ENCODE measurements at regions not wholly inside any gene's neighbourhood (a gene's known extent, or its start where the extent isn't known, plus 50 kb on each side); places are given as distances from the start of the nearest gene placed in this dataset.

DNA sequence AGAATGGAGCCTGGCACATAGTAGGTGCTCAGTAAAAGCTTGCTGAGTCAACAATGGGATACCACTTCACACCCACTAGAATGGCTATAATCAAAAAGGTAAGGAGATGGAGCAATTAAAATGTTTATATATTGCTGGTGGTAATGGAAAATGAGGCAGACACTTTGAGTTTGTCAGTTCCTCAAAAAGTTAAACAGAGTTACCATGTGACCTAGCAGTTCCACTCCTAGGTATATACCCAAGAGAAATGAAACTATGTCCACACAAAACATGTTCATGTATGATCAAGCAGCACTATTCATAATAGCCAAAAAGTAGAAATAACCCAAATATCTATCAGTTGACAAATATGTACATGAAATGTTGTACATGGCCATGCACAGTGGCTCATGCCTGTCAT lies 74.8 kb upstream of the ECE1 start:
- H3K18ac ChIP-seq (ENCODE audit: low read length) = no peak overlapping the region
- no peak overlapping the region for H3K4me2 ChIP-seq (ENCODE audit: insufficient read depth, low read length, poor library complexity, severe bottlenecking)
- no peak overlapping the region for H3K23ac ChIP-seq (ENCODE audit: low read depth, low read length, poor library complexity)
- H3K27ac ChIP-seq (replicated peaks; ENCODE audit: low read length) = no peak overlapping the region
- H2BK15ac ChIP-seq (ENCODE audit: low read length) = no peak overlapping the region
- H2AFZ ChIP-seq (ENCODE audit: low read length) = no peak overlapping the region
- no peak overlapping the region for H2BK120ac ChIP-seq (ENCODE audit: low read depth, low read length)
- H3K14ac ChIP-seq (ENCODE audit: low read length) = no peak overlapping the region
- no peak overlapping the region for H4K91ac ChIP-seq (ENCODE audit: low read depth, low read length, poor library complexity)
- H2BK12ac ChIP-seq (ENCODE audit: low read length) = no peak overlapping the region
- H4K8ac ChIP-seq (ENCODE audit: low read depth, low read length) = no peak overlapping the region
- no peak overlapping the region for H3K4ac ChIP-seq (ENCODE audit: low read length)
- H3K36me3 ChIP-seq (replicated peaks in 1 of 2; ENCODE audit: control insufficient read depth in 2 of 2, insufficient read depth in 2 of 2, low read length in 2 of 2) = no peaks in the 10 kb centered on the region
- no peaks in the 10 kb centered on the region for H3K9me3 ChIP-seq (replicated peaks in 1 of 2; ENCODE audit: control insufficient read depth in 2 of 2, insufficient read depth in 1 of 2, low read depth in 1 of 2, low read length in 2 of 2)
- H2BK5ac ChIP-seq (ENCODE audit: low read length) = no peak overlapping the region
- no peak overlapping the region for H3K9ac ChIP-seq (ENCODE audit: low read depth, low read length, poor library complexity)
- H3K4me1 ChIP-seq (ENCODE audit: control insufficient read depth in 2 of 2, insufficient read depth in 1 of 2, low read depth in 1 of 2, low read length in 2 of 2) = no peaks in the 10 kb centered on the region
- no peak for DNase-seq (ENCODE audit: low spot score)
- no peaks in the 10 kb centered on the region for H3K79me1 ChIP-seq (ENCODE audit: low read depth, low read length)
- no peak overlapping the region for H3K4me3 ChIP-seq (ENCODE audit: low read length in 2 of 2)
- no peak overlapping the region for H2AK5ac ChIP-seq (ENCODE audit: low read depth, low read length)
- H3K27me3 ChIP-seq (ENCODE audit: control insufficient read depth in 3 of 3, insufficient read depth in 3 of 3, low read depth in 1 of 3, low read length in 3 of 3) = no peaks in the 10 kb centered on the region

DNA sequence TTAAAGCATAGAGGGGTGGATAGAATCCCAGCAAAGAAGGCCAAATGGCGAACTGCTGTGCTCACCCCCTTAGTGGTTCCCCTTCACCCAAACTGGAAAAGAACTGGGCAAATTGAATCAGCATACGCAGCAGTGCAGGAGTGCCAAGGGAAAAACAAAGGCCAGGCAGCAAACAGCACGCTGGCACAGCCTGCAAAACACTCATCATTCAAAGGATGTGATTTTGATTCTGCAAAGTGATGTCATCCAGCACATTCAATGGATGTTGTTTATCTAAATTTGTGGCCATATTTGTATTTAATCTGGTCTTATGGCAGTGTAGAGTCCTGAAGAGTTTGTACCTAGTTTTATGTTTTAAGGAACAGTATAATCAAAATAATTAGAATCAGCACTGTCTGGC lies 71.8 kb upstream of the ECE1 start:
- Histone ChIP-seq H3K79me1 (ENCODE audit: low read depth, low read length) (no peaks in the 10 kb centered on the region), H3K4ac (ENCODE audit: low read length) (no peak overlapping the region), H2AK5ac (ENCODE audit: low read depth, low read length) (no peak overlapping the region), H3K27ac (replicated peaks; ENCODE audit: low read length) (no peak overlapping the region), H2BK120ac (ENCODE audit: low read depth, low read length) (no peak overlapping the region), H3K23ac (ENCODE audit: low read depth, low read length, poor library complexity) (no peak overlapping the region), H3K18ac (ENCODE audit: low read length) (no peak overlapping the region), H3K4me1 (ENCODE audit: control insufficient read depth in 2 of 2, insufficient read depth in 1 of 2, low read depth in 1 of 2, low read length in 2 of 2) (no peaks in the 10 kb centered on the region), H2BK12ac (ENCODE audit: low read length) (no peak overlapping the region), H2BK15ac (ENCODE audit: low read length) (no peak overlapping the region), H3K9ac (ENCODE audit: low read depth, low read length, poor library complexity) (no peak overlapping the region), H4K8ac (ENCODE audit: low read depth, low read length) (no peak overlapping the region), H3K14ac (ENCODE audit: low read length) (no peak overlapping the region), H3K4me3 (ENCODE audit: low read length in 2 of 2) (no peak overlapping the region), H3K27me3 (ENCODE audit: control insufficient read depth in 3 of 3, insufficient read depth in 3 of 3, low read depth in 1 of 3, low read length in 3 of 3) (no peaks in the 10 kb centered on the region), H3K4me2 (ENCODE audit: insufficient read depth, low read length, poor library complexity, severe bottlenecking) (no peak overlapping the region), H2BK5ac (ENCODE audit: low read length) (no peak overlapping the region), H4K91ac (ENCODE audit: low read depth, low read length, poor library complexity) (no peak overlapping the region), H3K9me3 (replicated peaks in 1 of 2; ENCODE audit: control insufficient read depth in 2 of 2, insufficient read depth in 1 of 2, low read depth in 1 of 2, low read length in 2 of 2) (no peaks in the 10 kb centered on the region), H3K36me3 (replicated peaks in 1 of 2; ENCODE audit: control insufficient read depth in 2 of 2, insufficient read depth in 2 of 2, low read length in 2 of 2) (no peaks in the 10 kb centered on the region), H2AFZ (ENCODE audit: low read length) (no peak overlapping the region)
- no CpG with 5 or more reads among the region's 3 CpGs for WGBS, 2 donors (ENCODE audit: extremely low coverage in 2 of 2, insufficient read length in 2 of 2, insufficient replicate concordance in 1 of 2)
- DNase-seq (ENCODE audit: low spot score) = no peak

DNA sequence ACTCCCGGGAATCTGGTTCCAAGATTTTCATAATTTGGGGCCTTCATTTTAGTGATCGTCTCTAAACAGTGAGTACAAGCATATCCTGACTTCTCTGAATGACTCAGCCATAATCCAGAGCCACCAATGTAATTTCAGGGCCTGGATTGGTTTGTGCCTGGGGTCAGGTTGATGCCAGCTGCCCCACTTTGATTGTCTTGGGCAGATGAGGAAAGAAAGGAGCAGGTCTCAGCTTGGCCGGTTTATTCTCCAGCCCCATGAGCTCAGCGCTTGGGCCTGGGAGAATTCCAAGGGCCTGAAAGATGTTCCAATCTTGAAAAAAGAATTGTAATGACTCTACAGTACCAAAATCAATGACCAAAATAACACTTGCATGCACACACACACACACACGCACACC lies 71.2 kb upstream of the ECE1 start:
- H3K4me3 ChIP-seq (ENCODE audit: low read length in 2 of 2) = no peak overlapping the region
- H2BK12ac ChIP-seq (ENCODE audit: low read length) = no peak overlapping the region
- no peak overlapping the region for H3K27ac ChIP-seq (replicated peaks; ENCODE audit: low read length)
- no peak overlapping the region for H3K4me2 ChIP-seq (ENCODE audit: insufficient read depth, low read length, poor library complexity, severe bottlenecking)
- H3K23ac ChIP-seq (ENCODE audit: low read depth, low read length, poor library complexity) = no peak overlapping the region
- H3K14ac ChIP-seq (ENCODE audit: low read length) = no peak overlapping the region
- H3K9me3 ChIP-seq (replicated peaks in 1 of 2; ENCODE audit: control insufficient read depth in 2 of 2, insufficient read depth in 1 of 2, low read depth in 1 of 2, low read length in 2 of 2) = no peaks in the 10 kb centered on the region
- no peaks in the 10 kb centered on the region for H3K27me3 ChIP-seq (ENCODE audit: control insufficient read depth in 3 of 3, insufficient read depth in 3 of 3, low read depth in 1 of 3, low read length in 3 of 3)
- no peak overlapping the region for H2BK5ac ChIP-seq (ENCODE audit: low read length)
- H3K79me1 ChIP-seq (ENCODE audit: low read depth, low read length) = no peaks in the 10 kb centered on the region
- H2BK120ac ChIP-seq (ENCODE audit: low read depth, low read length) = no peak overlapping the region
- WGBS, 2 donors (ENCODE audit: extremely low coverage in 2 of 2, insufficient read length in 2 of 2, insufficient replicate concordance in 1 of 2) = no CpG with 5 or more reads among the region's 5 CpGs
- no peak overlapping the region for H2AFZ ChIP-seq (ENCODE audit: low read length)
- no peak overlapping the region for H4K8ac ChIP-seq (ENCODE audit: low read depth, low read length)
- H2BK15ac ChIP-seq (ENCODE audit: low read length) = no peak overlapping the region
- no peak overlapping the region for H4K91ac ChIP-seq (ENCODE audit: low read depth, low read length, poor library complexity)
- H3K18ac ChIP-seq (ENCODE audit: low read length) = no peak overlapping the region
- no peak overlapping the region for H3K4ac ChIP-seq (ENCODE audit: low read length)
- no peaks in the 10 kb centered on the region for H3K4me1 ChIP-seq (ENCODE audit: control insufficient read depth in 2 of 2, insufficient read depth in 1 of 2, low read depth in 1 of 2, low read length in 2 of 2)
- no peaks in the 10 kb centered on the region for H3K36me3 ChIP-seq (replicated peaks in 1 of 2; ENCODE audit: control insufficient read depth in 2 of 2, insufficient read depth in 2 of 2, low read length in 2 of 2)
- H3K9ac ChIP-seq (ENCODE audit: low read depth, low read length, poor library complexity) = no peak overlapping the region
- no peak overlapping the region for H2AK5ac ChIP-seq (ENCODE audit: low read depth, low read length)
- no peak for DNase-seq (ENCODE audit: low spot score)

DNA sequence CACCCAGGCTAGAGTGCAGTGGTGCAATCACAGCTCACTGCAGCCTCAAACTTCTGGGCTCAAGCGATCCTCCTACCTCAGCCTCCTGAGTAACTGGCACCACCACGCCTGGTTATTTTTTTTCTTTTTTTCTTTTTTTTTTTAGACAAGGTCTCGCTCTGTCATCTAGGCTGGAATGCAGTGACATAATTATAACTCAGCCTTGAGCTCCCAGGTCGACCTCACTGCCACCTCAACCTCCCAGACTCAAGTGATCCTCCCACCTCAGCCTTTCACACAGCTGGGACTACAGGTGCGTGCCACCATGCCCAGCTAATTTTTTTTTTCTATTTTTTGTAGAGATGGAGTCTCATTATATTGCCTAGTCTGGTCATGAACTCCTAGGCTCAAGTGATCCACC lies 66.9 kb upstream of the ECE1 start:
- Histone ChIP-seq H3K79me1 (ENCODE audit: low read depth, low read length) (no peaks in the 10 kb centered on the region), H2BK5ac (ENCODE audit: low read length) (no peak overlapping the region)
- WGBS, 2 donors (ENCODE audit: extremely low coverage in 2 of 2, insufficient read length in 2 of 2, insufficient replicate concordance in 1 of 2) = no CpG with 5 or more reads among the region's 5 CpGs

More for the DNA sequence above, 66.9 kb upstream of the ECE1 start:
- Histone ChIP-seq H2AFZ (ENCODE audit: low read length) (no peak overlapping the region), H3K36me3 (replicated peaks in 1 of 2; ENCODE audit: control insufficient read depth in 2 of 2, insufficient read depth in 2 of 2, low read length in 2 of 2) (no peaks in the 10 kb centered on the region), H2BK15ac (ENCODE audit: low read length) (no peak overlapping the region), H4K91ac (ENCODE audit: low read depth, low read length, poor library complexity) (no peak overlapping the region), H2BK120ac (ENCODE audit: low read depth, low read length) (no peak overlapping the region), H3K9me3 (replicated peaks in 1 of 2; ENCODE audit: control insufficient read depth in 2 of 2, insufficient read depth in 1 of 2, low read depth in 1 of 2, low read length in 2 of 2) (no peaks in the 10 kb centered on the region), H3K9ac (ENCODE audit: low read depth, low read length, poor library complexity) (no peak overlapping the region), H3K4me3 (ENCODE audit: low read length in 2 of 2) (no peak overlapping the region), H3K18ac (ENCODE audit: low read length) (no peak overlapping the region), H2BK12ac (ENCODE audit: low read length) (no peak overlapping the region), H3K27ac (replicated peaks; ENCODE audit: low read length) (no peak overlapping the region), H4K8ac (ENCODE audit: low read depth, low read length) (no peak overlapping the region), H3K27me3 (ENCODE audit: control insufficient read depth in 3 of 3, insufficient read depth in 3 of 3, low read depth in 1 of 3, low read length in 3 of 3) (peaks cover 0 to 10% (median 0%) of the 10 kb centered on the region in 3 experiments), H3K4ac (ENCODE audit: low read length) (no peak overlapping the region), H3K23ac (ENCODE audit: low read depth, low read length, poor library complexity) (no peak overlapping the region), H3K4me1 (ENCODE audit: control insufficient read depth in 2 of 2, insufficient read depth in 1 of 2, low read depth in 1 of 2, low read length in 2 of 2) (peaks cover 0 to 1% of the 10 kb centered on the region in 2 donors), H3K4me2 (ENCODE audit: insufficient read depth, low read length, poor library complexity, severe bottlenecking) (no peak overlapping the region), H3K14ac (ENCODE audit: low read length) (no peak overlapping the region), H2AK5ac (ENCODE audit: low read depth, low read length) (no peak overlapping the region)
- DNase-seq (ENCODE audit: low spot score) = no peak
